GM23338 (cell line): ENCODE measurements at regions not wholly inside any gene's neighbourhood (a gene's known extent, or its start where the extent isn't known, plus 50 kb on each side); places are given as distances from the start of the nearest gene placed in this dataset.
"Not testable (repeated sequence)": the region's sequence is repeated elsewhere in the genome, so short reads cannot be mapped to it uniquely, and the experiment has no call there.

Experiments
- ATAC-seq: fragments of 200-7000 bp; cut with Tn5 transposase; 3 replicates; pipeline ENCODE4 v1.9.1; 2020
- DNase-seq: peaks from one replicate; pipeline ENCODE4 v3.0.0-alpha.2; 2015; ENCODE audit warnings: low spot score
- H2AFZ ChIP-seq: fragments of 200-600 bp; sonication (generic); 2 replicates; pipeline ENCODE4 v1.8.0; 2016; ENCODE audit warnings: antibody characterized with exemption, mild to moderate bottlenecking, moderate library complexity
- H3F3A ChIP-seq: fragments of 200-600 bp; sonication (generic); replicated peaks from 2 replicates; pipeline ENCODE4 v1.8.0; 2017; ENCODE audit warnings: antibody characterized with exemption, mixed run types, low read depth
- H3K27ac ChIP-seq: fragments of 200-600 bp; sonication (generic); 2 replicates; pipeline ENCODE4 v1.6.1; 2016; ENCODE audit warnings: low read depth
- H3K27me3 ChIP-seq: fragments of 200-600 bp; sonication (generic); 2 replicates; pipeline ENCODE4 v1.8.0; 2016; ENCODE audit warnings: mild to moderate bottlenecking, mixed run types, moderate library complexity; ENCODE audit not compliant: insufficient read depth
- H3K36me3 ChIP-seq: fragments of 200-600 bp; sonication (generic); 2 replicates; pipeline ENCODE4 v1.8.0; 2016; ENCODE audit warnings: mild to moderate bottlenecking; ENCODE audit not compliant: insufficient read depth
- H3K4me1 ChIP-seq: fragments of 200-600 bp; sonication (generic); 2 replicates; pipeline ENCODE4 v1.8.0; 2016; ENCODE audit warnings: mild to moderate bottlenecking, moderate library complexity; ENCODE audit not compliant: insufficient read depth
- H3K4me2 ChIP-seq: fragments of 200-600 bp; sonication (generic); 2 replicates; pipeline ENCODE4 v1.7.1; 2017; ENCODE audit warnings: mixed run types
- H3K4me3 ChIP-seq: fragments of 200-600 bp; sonication (generic); 2 replicates; pipeline ENCODE4 v1.6.1; 2016; ENCODE audit warnings: mixed run types
- H3K79me2 ChIP-seq: fragments of 200-600 bp; sonication (generic); replicated peaks from 2 replicates; pipeline ENCODE4 v1.8.0; 2017; ENCODE audit warnings: mild to moderate bottlenecking; ENCODE audit not compliant: insufficient read depth
- H3K9me2 ChIP-seq: fragments of 200-600 bp; sonication (generic); 2 replicates; pipeline ENCODE4 v1.8.0; 2017; ENCODE audit not compliant: insufficient read depth
- H4K20me1 ChIP-seq: fragments of 200-600 bp; sonication (generic); replicated peaks from 2 replicates; pipeline ENCODE4 v1.8.0; 2017; ENCODE audit warnings: mild to moderate bottlenecking; ENCODE audit not compliant: insufficient read depth
- H3K27ac Mint-ChIP-seq: 2 replicates; pipeline ENCODE4 v1.8.0; 2020; ENCODE audit warnings: inconsistent platforms, mild to moderate bottlenecking, moderate library complexity, mixed read lengths
- H3K27me3 Mint-ChIP-seq: 3 replicates; pipeline ENCODE4 v1.8.0; 2022; ENCODE audit warnings: low read depth, mild to moderate bottlenecking, moderate library complexity, mixed read lengths, inconsistent platforms; ENCODE audit not compliant: insufficient read depth, poor library complexity
- H3K36me3 Mint-ChIP-seq: 3 replicates; pipeline ENCODE4 v1.8.0; 2021; ENCODE audit warnings: low read depth, mild to moderate bottlenecking, inconsistent platforms, moderate library complexity, mixed read lengths
- H3K4me1 Mint-ChIP-seq: 3 replicates; pipeline ENCODE4 v1.8.0; 2020; ENCODE audit warnings: mild to moderate bottlenecking, inconsistent platforms, mixed read lengths
- H3K4me3 Mint-ChIP-seq: 3 replicates; pipeline ENCODE4 v1.8.0; 2021; ENCODE audit warnings: moderate library complexity, mild to moderate bottlenecking, inconsistent platforms, mixed read lengths
- H3K9me3 Mint-ChIP-seq: 3 replicates; pipeline ENCODE4 v1.8.0; 2020; ENCODE audit warnings: moderate library complexity, mild to moderate bottlenecking, inconsistent platforms, mixed read lengths
- EZH2phosphoT487 ChIP-seq: fragments of 200-600 bp; sonication (generic); IDR thresholded peaks from one replicate; pipeline ENCODE4 v1.8.1; 2018; ENCODE audit warnings: antibody characterized with exemption; ENCODE audit not compliant: unreplicated experiment
- JUNB ChIP-seq: IDR thresholded peaks from one replicate; pipeline ENCODE4 v1.6.1; 2016; ENCODE audit warnings: antibody characterized with exemption; ENCODE audit not compliant: unreplicated experiment
- POLR2AphosphoS5 ChIP-seq: IDR thresholded peaks from 2 replicates; pipeline ENCODE4 v1.6.1; 2016; ENCODE audit warnings: antibody characterized with exemption, low read depth
- TF ChIP-seq, protein P1 (sequence below): fragments of 250-450 bp; sonication (Bioruptor Pico); IDR thresholded peaks from 2 replicates; pipeline ENCODE4 v1.5.0; 2020; ENCODE audit warnings: mild to moderate bottlenecking, moderate library complexity
- TF ChIP-seq, protein P2 (sequence below): IDR thresholded peaks from one replicate; pipeline ENCODE4 v1.6.1; 2018; ENCODE audit warnings: antibody characterized with exemption; ENCODE audit not compliant: unreplicated experiment
- TF ChIP-seq, protein P3 (sequence below): IDR thresholded peaks from 2 replicates; pipeline ENCODE4 v1.6.1; 2016; ENCODE audit warnings: antibody characterized with exemption

DNA sequence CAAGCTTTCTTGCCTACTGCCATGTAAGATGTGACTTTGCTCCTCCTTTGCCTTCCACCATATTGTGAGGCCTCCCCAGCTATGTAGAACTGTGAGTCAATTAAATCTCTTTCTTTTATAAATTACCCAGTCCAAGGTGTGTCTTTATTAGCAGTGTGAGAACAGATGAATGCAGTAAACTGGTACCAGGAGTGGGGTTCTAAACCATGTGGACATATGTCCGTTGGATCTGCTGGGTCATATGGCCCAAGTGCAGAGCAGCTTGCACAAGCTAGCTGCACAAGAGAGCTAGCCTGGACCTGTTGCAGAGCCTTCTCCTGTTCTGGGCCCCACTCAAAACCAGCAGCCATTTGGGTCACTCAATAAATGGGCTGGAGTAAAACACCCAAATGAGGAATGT lies 177.1 kb downstream of the HIPK3 start:
- H3K4me3 Mint-ChIP-seq = no peak overlapping the region
- H4K20me1 ChIP-seq = no peaks in the 10 kb centered on the region
- H3K9me2 ChIP-seq = no peaks in the 10 kb centered on the region
- no peak overlapping the region for H3K4me3 ChIP-seq
- H3K4me1 Mint-ChIP-seq = no peaks in the 10 kb centered on the region
- peaks cover 35% of the 10 kb centered on the region for H3K9me3 Mint-ChIP-seq
- DNase-seq (no peak), ATAC-seq (no peak)
- no peaks in the 10 kb centered on the region for H3K79me2 ChIP-seq
- peaks cover 15% of the 10 kb centered on the region for H3K36me3 Mint-ChIP-seq
- H3K4me1 ChIP-seq = no peaks in the 10 kb centered on the region
- no peak overlapping the region for H3K27ac ChIP-seq
- no peaks in the 10 kb centered on the region for H3F3A ChIP-seq
- H3K27me3 Mint-ChIP-seq = peaks cover 2% of the 10 kb centered on the region
- TF ChIP-seq, protein P1, sequence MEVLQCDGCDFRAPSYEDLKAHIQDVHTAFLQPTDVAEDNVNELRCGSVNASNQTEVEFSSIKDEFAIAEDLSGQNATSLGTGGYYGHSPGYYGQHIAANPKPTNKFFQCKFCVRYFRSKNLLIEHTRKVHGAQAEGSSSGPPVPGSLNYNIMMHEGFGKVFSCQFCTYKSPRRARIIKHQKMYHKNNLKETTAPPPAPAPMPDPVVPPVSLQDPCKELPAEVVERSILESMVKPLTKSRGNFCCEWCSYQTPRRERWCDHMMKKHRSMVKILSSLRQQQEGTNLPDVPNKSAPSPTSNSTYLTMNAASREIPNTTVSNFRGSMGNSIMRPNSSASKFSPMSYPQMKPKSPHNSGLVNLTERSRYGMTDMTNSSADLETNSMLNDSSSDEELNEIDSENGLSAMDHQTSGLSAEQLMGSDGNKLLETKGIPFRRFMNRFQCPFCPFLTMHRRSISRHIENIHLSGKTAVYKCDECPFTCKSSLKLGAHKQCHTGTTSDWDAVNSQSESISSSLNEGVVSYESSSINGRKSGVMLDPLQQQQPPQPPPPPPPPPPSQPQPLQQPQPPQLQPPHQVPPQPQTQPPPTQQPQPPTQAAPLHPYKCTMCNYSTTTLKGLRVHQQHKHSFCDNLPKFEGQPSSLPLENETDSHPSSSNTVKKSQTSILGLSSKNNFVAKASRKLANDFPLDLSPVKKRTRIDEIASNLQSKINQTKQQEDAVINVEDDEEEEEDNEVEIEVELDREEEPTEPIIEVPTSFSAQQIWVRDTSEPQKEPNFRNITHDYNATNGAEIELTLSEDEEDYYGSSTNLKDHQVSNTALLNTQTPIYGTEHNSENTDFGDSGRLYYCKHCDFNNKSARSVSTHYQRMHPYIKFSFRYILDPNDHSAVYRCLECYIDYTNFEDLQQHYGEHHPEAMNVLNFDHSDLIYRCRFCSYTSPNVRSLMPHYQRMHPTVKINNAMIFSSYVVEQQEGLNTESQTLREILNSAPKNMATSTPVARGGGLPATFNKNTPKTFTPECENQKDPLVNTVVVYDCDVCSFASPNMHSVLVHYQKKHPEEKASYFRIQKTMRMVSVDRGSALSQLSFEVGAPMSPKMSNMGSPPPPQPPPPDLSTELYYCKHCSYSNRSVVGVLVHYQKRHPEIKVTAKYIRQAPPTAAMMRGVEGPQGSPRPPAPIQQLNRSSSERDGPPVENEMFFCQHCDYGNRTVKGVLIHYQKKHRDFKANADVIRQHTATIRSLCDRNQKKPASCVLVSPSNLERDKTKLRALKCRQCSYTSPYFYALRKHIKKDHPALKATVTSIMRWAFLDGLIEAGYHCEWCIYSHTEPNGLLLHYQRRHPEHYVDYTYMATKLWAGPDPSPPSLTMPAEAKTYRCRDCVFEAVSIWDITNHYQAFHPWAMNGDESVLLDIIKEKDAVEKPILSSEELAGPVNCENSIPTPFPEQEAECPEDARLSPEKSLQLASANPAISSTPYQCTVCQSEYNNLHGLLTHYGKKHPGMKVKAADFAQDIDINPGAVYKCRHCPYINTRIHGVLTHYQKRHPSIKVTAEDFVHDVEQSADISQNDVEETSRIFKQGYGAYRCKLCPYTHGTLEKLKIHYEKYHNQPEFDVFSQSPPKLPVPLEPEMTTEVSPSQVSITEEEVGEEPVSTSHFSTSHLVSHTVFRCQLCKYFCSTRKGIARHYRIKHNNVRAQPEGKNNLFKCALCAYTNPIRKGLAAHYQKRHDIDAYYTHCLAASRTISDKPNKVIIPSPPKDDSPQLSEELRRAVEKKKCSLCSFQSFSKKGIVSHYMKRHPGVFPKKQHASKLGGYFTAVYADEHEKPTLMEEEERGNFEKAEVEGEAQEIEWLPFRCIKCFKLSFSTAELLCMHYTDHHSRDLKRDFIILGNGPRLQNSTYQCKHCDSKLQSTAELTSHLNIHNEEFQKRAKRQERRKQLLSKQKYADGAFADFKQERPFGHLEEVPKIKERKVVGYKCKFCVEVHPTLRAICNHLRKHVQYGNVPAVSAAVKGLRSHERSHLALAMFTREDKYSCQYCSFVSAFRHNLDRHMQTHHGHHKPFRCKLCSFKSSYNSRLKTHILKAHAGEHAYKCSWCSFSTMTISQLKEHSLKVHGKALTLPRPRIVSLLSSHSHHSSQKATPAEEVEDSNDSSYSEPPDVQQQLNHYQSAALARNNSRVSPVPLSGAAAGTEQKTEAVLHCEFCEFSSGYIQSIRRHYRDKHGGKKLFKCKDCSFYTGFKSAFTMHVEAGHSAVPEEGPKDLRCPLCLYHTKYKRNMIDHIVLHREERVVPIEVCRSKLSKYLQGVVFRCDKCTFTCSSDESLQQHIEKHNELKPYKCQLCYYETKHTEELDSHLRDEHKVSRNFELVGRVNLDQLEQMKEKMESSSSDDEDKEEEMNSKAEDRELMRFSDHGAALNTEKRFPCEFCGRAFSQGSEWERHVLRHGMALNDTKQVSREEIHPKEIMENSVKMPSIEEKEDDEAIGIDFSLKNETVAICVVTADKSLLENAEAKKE (CRISPR knock-in tag) = no peak
- no peak for TF ChIP-seq JUNB
- no peak for TF ChIP-seq EZH2phosphoT487
- TF ChIP-seq, protein P2, sequence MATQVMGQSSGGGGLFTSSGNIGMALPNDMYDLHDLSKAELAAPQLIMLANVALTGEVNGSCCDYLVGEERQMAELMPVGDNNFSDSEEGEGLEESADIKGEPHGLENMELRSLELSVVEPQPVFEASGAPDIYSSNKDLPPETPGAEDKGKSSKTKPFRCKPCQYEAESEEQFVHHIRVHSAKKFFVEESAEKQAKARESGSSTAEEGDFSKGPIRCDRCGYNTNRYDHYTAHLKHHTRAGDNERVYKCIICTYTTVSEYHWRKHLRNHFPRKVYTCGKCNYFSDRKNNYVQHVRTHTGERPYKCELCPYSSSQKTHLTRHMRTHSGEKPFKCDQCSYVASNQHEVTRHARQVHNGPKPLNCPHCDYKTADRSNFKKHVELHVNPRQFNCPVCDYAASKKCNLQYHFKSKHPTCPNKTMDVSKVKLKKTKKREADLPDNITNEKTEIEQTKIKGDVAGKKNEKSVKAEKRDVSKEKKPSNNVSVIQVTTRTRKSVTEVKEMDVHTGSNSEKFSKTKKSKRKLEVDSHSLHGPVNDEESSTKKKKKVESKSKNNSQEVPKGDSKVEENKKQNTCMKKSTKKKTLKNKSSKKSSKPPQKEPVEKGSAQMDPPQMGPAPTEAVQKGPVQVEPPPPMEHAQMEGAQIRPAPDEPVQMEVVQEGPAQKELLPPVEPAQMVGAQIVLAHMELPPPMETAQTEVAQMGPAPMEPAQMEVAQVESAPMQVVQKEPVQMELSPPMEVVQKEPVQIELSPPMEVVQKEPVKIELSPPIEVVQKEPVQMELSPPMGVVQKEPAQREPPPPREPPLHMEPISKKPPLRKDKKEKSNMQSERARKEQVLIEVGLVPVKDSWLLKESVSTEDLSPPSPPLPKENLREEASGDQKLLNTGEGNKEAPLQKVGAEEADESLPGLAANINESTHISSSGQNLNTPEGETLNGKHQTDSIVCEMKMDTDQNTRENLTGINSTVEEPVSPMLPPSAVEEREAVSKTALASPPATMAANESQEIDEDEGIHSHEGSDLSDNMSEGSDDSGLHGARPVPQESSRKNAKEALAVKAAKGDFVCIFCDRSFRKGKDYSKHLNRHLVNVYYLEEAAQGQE = no peak
- no peak for TF ChIP-seq POLR2AphosphoS5
- TF ChIP-seq, protein P3, sequence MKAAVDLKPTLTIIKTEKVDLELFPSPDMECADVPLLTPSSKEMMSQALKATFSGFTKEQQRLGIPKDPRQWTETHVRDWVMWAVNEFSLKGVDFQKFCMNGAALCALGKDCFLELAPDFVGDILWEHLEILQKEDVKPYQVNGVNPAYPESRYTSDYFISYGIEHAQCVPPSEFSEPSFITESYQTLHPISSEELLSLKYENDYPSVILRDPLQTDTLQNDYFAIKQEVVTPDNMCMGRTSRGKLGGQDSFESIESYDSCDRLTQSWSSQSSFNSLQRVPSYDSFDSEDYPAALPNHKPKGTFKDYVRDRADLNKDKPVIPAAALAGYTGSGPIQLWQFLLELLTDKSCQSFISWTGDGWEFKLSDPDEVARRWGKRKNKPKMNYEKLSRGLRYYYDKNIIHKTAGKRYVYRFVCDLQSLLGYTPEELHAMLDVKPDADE = no peak
- no peak overlapping the region for H3K4me2 ChIP-seq
- H3K27ac Mint-ChIP-seq = no peak overlapping the region
- H3K27me3 ChIP-seq = no peaks in the 10 kb centered on the region
- H2AFZ ChIP-seq = no peak overlapping the region
- 0 out of 2 replicates have a peak, but pooled peaks cover 3% of the 10 kb centered on the region for H3K36me3 ChIP-seq

DNA sequence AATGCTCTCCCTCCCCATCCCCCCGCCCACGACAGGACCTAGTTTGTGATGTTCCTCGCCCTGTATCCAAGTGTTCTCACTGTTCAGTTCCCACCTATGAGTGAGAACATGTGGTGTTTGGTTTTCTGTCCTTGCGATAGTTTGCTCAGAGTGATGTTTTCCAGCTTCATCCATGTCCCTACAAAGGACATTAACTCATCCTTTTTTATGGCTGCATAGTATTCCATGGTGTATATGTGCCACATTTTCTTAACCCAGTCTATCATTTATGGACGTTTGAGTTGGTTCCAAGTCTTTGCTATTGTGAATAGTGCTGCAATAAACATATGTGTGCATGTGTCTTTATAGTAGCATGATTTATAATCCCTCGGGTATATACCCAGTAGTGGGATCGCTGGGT lies 171.3 kb downstream of the HIPK3 start:
- not testable (repeated sequence) for H3K4me3 ChIP-seq, H3F3A ChIP-seq, ATAC-seq, DNase-seq, H3K9me2 ChIP-seq, H3K27ac Mint-ChIP-seq, H3K27ac ChIP-seq, H3K27me3 ChIP-seq, H2AFZ ChIP-seq, H3K36me3 ChIP-seq, H3K4me1 Mint-ChIP-seq, H3K4me3 Mint-ChIP-seq, H4K20me1 ChIP-seq, H3K27me3 Mint-ChIP-seq, H3K79me2 ChIP-seq, H3K4me2 ChIP-seq, H3K4me1 ChIP-seq
- Mint-ChIP-seq H3K36me3 (peaks cover 12% of the 10 kb centered on the region), H3K9me3 (peaks cover 22% of the 10 kb centered on the region)
